IMR-90 (cell line): ENCODE measurements at regions not wholly inside any gene's neighbourhood (a gene's known extent, or its start where the extent isn't known, plus 50 kb on each side); places are given as distances from the start of the nearest gene placed in this dataset.

Experiments used
- ATAC-seq: fragments of 200-7000 bp; cut with Tn5 transposase; 2 replicates; pipeline ENCODE4 v1.9.1; 2020; ENCODE audit warnings: low read depth, mild to moderate bottlenecking, moderate library complexity
- BruUV-seq: library from RNA; stranded (reverse); fragments of 400-500 nt; replicated peaks from 2 replicates; lab custom pipeline; 2021; lab: Mats Ljungman, UMichigan
- CTCF ChIA-PET: fragments of 300-600 bp; formaldehyde crosslinking; extraction: SDS; loops from one replicate; lab custom pipeline; 2021; ENCODE audit warnings: antibody characterized with exemption; lab: Yijun Ruan, JAX
- POLR2A ChIA-PET: fragments of 300-600 bp; sonication (Branson Sonifier 250); formaldehyde crosslinking; loops from one replicate; lab custom pipeline; 2022; ENCODE audit warnings: antibody characterized with exemption; ENCODE audit not compliant: unreplicated experiment; lab: Charles Lee
- DNase-seq: peaks from one replicate; pipeline ENCODE4 v3.0.0; 2013
- H2AFZ ChIP-seq: replicated peaks from 2 replicates; pipeline ENCODE3; 2013; ENCODE audit warnings: low read length, mild to moderate bottlenecking; ENCODE audit not compliant: poor library complexity
- H2AK5ac ChIP-seq: 2 replicates; pipeline ENCODE4 v1.6.1; 2013; ENCODE audit warnings: low read depth, low read length, inconsistent platforms
- H2AK9ac ChIP-seq: replicated peaks from 2 replicates; pipeline ENCODE3; 2013; ENCODE audit warnings: mild to moderate bottlenecking, low read depth, low read length, moderate library complexity; ENCODE audit not compliant: poor library complexity
- H2BK120ac ChIP-seq: 2 replicates; pipeline ENCODE4 v1.6.1; 2013; ENCODE audit warnings: low read depth, low read length, inconsistent platforms
- H2BK15ac ChIP-seq: 3 replicates; pipeline ENCODE4 v1.6.1; 2013; ENCODE audit warnings: low read depth, low read length, inconsistent platforms
- H2BK20ac ChIP-seq: 2 replicates; pipeline ENCODE4 v1.6.1; 2013; ENCODE audit warnings: low read depth, mild to moderate bottlenecking, inconsistent platforms, low read length, moderate library complexity
- H2BK5ac ChIP-seq: 2 replicates; pipeline ENCODE4 v1.6.1; 2013; ENCODE audit warnings: mild to moderate bottlenecking, low read depth, low read length, inconsistent platforms; ENCODE audit not compliant: poor library complexity, severe bottlenecking
- H3K14ac ChIP-seq: replicated peaks from 2 replicates; pipeline ENCODE4 v1.6.1; 2013; ENCODE audit warnings: low read depth, low read length, inconsistent platforms
- H3K18ac ChIP-seq: 2 replicates; pipeline ENCODE4 v1.6.1; 2013; ENCODE audit warnings: low read depth, low read length, control low read depth
- H3K23ac ChIP-seq: 2 replicates; pipeline ENCODE4 v1.6.1; 2013; ENCODE audit warnings: low read depth, low read length, inconsistent platforms
- H3K27ac ChIP-seq: 2 replicates; pipeline ENCODE4 v1.5.1; 2013; ENCODE audit warnings: mild to moderate bottlenecking, control low read depth, low read length; ENCODE audit not compliant: insufficient read depth
- H3K27me3 ChIP-seq: 2 replicates; pipeline ENCODE4 v1.6.1; 2013; ENCODE audit warnings: low read length; ENCODE audit not compliant: control insufficient read depth, insufficient read depth
- H3K36me3 ChIP-seq: 2 replicates; pipeline ENCODE4 v1.6.1; 2013; ENCODE audit warnings: low read length, mixed read lengths; ENCODE audit not compliant: control insufficient read depth, insufficient read depth
- H3K4ac ChIP-seq: 2 replicates; pipeline ENCODE4 v1.6.1; 2013; ENCODE audit warnings: low read depth, low read length, inconsistent platforms
- H3K4me1 ChIP-seq: 2 replicates; pipeline ENCODE4 v1.6.1; 2013; ENCODE audit warnings: low read length, mixed read lengths; ENCODE audit not compliant: control insufficient read depth, insufficient read depth
- H3K4me2 ChIP-seq: 2 replicates; pipeline ENCODE4 v1.6.1; 2013; ENCODE audit warnings: low read depth, mild to moderate bottlenecking, control low read depth, low read length, moderate library complexity
- H3K4me3 ChIP-seq: 2 replicates; pipeline ENCODE4 v1.5.1; 2013; ENCODE audit warnings: low read depth, mild to moderate bottlenecking, control low read depth, low read length, moderate library complexity; ENCODE audit not compliant: insufficient read depth
- H3K56ac ChIP-seq: 2 replicates; pipeline ENCODE4 v1.6.1; 2013; ENCODE audit warnings: low read length, inconsistent platforms; ENCODE audit not compliant: insufficient read depth; ENCODE audit errors: extremely low read depth
- H3K79me1 ChIP-seq, 2 experiments: 2 replicates each; pipeline ENCODE4 v1.6.1; 2013; ENCODE audit warnings: low read length in 2 of 2, inconsistent platforms in 1 of 2, low read depth in 1 of 2
- H3K9ac ChIP-seq: 2 replicates; pipeline ENCODE4 v1.6.1; 2013; ENCODE audit warnings: low read depth, low read length, control low read depth
- H3K9me1 ChIP-seq: 2 replicates; pipeline ENCODE4 v1.6.1; 2013; ENCODE audit warnings: low read length, inconsistent platforms; ENCODE audit not compliant: insufficient read depth
- H3K9me3 ChIP-seq: 2 replicates; pipeline ENCODE4 v1.6.1; 2013; ENCODE audit warnings: low read length; ENCODE audit not compliant: control insufficient read depth, insufficient read depth
- H4K20me1 ChIP-seq: 2 replicates; pipeline ENCODE4 v1.6.1; 2013; ENCODE audit warnings: low read length, inconsistent platforms; ENCODE audit not compliant: insufficient read depth
- H4K5ac ChIP-seq: 2 replicates; pipeline ENCODE4 v1.6.1; 2013; ENCODE audit warnings: mild to moderate bottlenecking, low read depth, low read length, control low read depth
- H4K8ac ChIP-seq, 2 experiments: 2 replicates each; pipeline ENCODE4 v1.6.1; 2013; ENCODE audit warnings: low read depth in 2 of 2, low read length in 2 of 2, control low read depth in 1 of 2, inconsistent platforms in 1 of 2
- H4K91ac ChIP-seq: 2 replicates; pipeline ENCODE4 v1.6.1; 2013; ENCODE audit warnings: low read depth, low read length, inconsistent platforms; ENCODE audit not compliant: insufficient read depth
- BHLHE40 ChIP-seq: fragments of 150-350 bp; IDR thresholded peaks from 2 replicates; pipeline ENCODE4 v1.6.1; 2016; ENCODE audit warnings: mild to moderate bottlenecking, low read depth, low read length
- CHD1 ChIP-seq: IDR thresholded peaks from 2 replicates; pipeline ENCODE4 v1.6.1; 2012; ENCODE audit warnings: low read depth, low read length, improper control_type of control experiment
- FOS ChIP-seq: fragments of 150-350 bp; IDR thresholded peaks from 2 replicates; pipeline ENCODE4 v1.6.1; 2016; ENCODE audit warnings: low read depth, low read length
- MAFK ChIP-seq: IDR thresholded peaks from 2 replicates; pipeline ENCODE4 v1.6.1; 2012; ENCODE audit warnings: low read depth, low read length, improper control_type of control experiment
- MXI1 ChIP-seq: IDR thresholded peaks from 2 replicates; pipeline ENCODE4 v1.6.1; 2012; ENCODE audit warnings: low read depth, mild to moderate bottlenecking, low read length, moderate library complexity, borderline replicate concordance
- NFE2L2 ChIP-seq: fragments of 150-350 bp; IDR thresholded peaks from 2 replicates; pipeline ENCODE4 v1.6.1; 2016; ENCODE audit warnings: low read depth, mild to moderate bottlenecking, low read length
- POLR2A ChIP-seq: IDR thresholded peaks from 2 replicates; pipeline ENCODE4 v1.6.1; 2012; ENCODE audit warnings: mild to moderate bottlenecking, low read depth, low read length
- RAD21 ChIP-seq: IDR thresholded peaks from 2 replicates; pipeline ENCODE4 v1.6.1; 2012; ENCODE audit warnings: low read length, improper control_type of control experiment
- RCOR1 ChIP-seq: IDR thresholded peaks from 2 replicates; pipeline ENCODE4 v1.6.1; 2012; ENCODE audit warnings: mild to moderate bottlenecking, low read length, improper control_type of control experiment; ENCODE audit not compliant: insufficient replicate concordance
- RFX5 ChIP-seq: IDR thresholded peaks from 2 replicates; pipeline ENCODE4 v1.8.0; 2012; ENCODE audit warnings: low read depth, mild to moderate bottlenecking, low read length, moderate library complexity
- dilution Hi-C: fragments of 300-500 bp; cut with HindIII; formaldehyde crosslinking; loops from one replicate; pipeline ENCODE4 v1.14.3; 2018; ENCODE audit warnings: low sequenced_read_pairs; ENCODE audit not compliant: unreplicated experiment
- in situ Hi-C: fragments of 300-500 bp; cut with MboI; formaldehyde crosslinking; loops from 3 replicates; pipeline ENCODE4 v1.14.3; 2019; ENCODE audit warnings: low sequenced_read_pairs, inconsistent platforms, mixed read lengths
- intact Hi-C: fragments of 100-400 bp; cut with micrococcal nuclease; formaldehyde crosslinking; loops from 2 replicates; pipeline ENCODE4 v1.10.0; 2022
- TF ChIP-seq, protein P1 (sequence below): fragments of 150-350 bp; IDR thresholded peaks from 2 replicates; pipeline ENCODE4 v1.6.1; 2016; ENCODE audit warnings: low read depth, mild to moderate bottlenecking, low read length, moderate library complexity, borderline replicate concordance
- TF ChIP-seq, protein P2 (sequence below): conservative IDR thresholded peaks from 2 replicates; pipeline ENCODE4 v1.5.1; 2012; ENCODE audit warnings: mild to moderate bottlenecking, low read depth, low read length, improper control_type of control experiment

DNA sequence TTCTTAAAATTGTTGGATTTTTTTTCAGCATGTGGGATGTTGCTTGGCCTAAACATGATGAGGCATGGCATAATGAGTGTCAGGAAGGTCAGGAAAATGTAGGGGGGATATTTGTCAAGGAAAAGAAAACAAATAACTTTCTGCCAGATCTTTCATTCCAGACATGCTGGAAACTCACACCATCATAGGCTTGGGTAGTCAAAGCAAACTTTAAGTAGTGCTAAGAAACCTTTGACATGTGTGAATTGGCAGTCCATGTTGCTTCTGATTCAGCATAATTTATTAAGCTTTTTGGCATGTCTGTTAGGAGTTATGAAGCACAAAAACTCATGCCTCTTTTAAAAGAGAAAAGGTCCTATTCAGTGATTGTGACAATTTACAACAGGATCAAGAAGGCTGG lies 61.3 kb upstream of the MTAP start:
- H2BK15ac ChIP-seq, result no peak overlapping the region
- CTCF ChIA-PET, result no interaction called here
- intact Hi-C loops (no loop called here), in situ Hi-C loops (no loop called here), dilution Hi-C loops (no loop called here)
- H2BK120ac ChIP-seq, result no peak overlapping the region
- no peak overlapping the region for H2AK5ac ChIP-seq
- TF ChIP-seq FOS, result no peak
- TF ChIP-seq POLR2A, result no peak
- TF ChIP-seq MAFK, result no peak
- no peak for TF ChIP-seq RCOR1
- TF ChIP-seq BHLHE40, result no peak
- no peak for TF ChIP-seq MXI1
- TF ChIP-seq, protein P1, sequence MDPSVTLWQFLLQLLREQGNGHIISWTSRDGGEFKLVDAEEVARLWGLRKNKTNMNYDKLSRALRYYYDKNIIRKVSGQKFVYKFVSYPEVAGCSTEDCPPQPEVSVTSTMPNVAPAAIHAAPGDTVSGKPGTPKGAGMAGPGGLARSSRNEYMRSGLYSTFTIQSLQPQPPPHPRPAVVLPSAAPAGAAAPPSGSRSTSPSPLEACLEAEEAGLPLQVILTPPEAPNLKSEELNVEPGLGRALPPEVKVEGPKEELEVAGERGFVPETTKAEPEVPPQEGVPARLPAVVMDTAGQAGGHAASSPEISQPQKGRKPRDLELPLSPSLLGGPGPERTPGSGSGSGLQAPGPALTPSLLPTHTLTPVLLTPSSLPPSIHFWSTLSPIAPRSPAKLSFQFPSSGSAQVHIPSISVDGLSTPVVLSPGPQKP, result no peak
- TF ChIP-seq, protein P2, sequence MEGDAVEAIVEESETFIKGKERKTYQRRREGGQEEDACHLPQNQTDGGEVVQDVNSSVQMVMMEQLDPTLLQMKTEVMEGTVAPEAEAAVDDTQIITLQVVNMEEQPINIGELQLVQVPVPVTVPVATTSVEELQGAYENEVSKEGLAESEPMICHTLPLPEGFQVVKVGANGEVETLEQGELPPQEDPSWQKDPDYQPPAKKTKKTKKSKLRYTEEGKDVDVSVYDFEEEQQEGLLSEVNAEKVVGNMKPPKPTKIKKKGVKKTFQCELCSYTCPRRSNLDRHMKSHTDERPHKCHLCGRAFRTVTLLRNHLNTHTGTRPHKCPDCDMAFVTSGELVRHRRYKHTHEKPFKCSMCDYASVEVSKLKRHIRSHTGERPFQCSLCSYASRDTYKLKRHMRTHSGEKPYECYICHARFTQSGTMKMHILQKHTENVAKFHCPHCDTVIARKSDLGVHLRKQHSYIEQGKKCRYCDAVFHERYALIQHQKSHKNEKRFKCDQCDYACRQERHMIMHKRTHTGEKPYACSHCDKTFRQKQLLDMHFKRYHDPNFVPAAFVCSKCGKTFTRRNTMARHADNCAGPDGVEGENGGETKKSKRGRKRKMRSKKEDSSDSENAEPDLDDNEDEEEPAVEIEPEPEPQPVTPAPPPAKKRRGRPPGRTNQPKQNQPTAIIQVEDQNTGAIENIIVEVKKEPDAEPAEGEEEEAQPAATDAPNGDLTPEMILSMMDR, result no peak
- no peak for TF ChIP-seq CHD1
- no peak for TF ChIP-seq RAD21
- no peak for TF ChIP-seq RFX5
- TF ChIP-seq NFE2L2, result no peak
- H2AFZ ChIP-seq, result no peak overlapping the region
- DNase-seq (no peak), ATAC-seq (no peak)
- no peak overlapping the region for H3K56ac ChIP-seq
- H3K4ac ChIP-seq, result no peak overlapping the region
- no peak overlapping the region for H3K4me2 ChIP-seq
- H3K79me1 ChIP-seq, result no peaks in the 10 kb centered on the region
- no peak overlapping the region for H4K91ac ChIP-seq
- no peak overlapping the region for H2BK20ac ChIP-seq
- no peaks in the 10 kb centered on the region for H3K4me1 ChIP-seq
- H3K9ac ChIP-seq, result no peak overlapping the region
- H3K4me3 ChIP-seq, result no peak overlapping the region
- H3K14ac ChIP-seq, result no peak overlapping the region
- POLR2A ChIA-PET, result no interaction called here
- H2BK5ac ChIP-seq, result no peak overlapping the region
- no peak overlapping the region for H2AK9ac ChIP-seq
- BruUV-seq, result no TSS peak
- no peaks in the 10 kb centered on the region for H3K36me3 ChIP-seq
- H3K27me3 ChIP-seq, result no peaks in the 10 kb centered on the region
- no peak overlapping the region for H3K27ac ChIP-seq
- no peak overlapping the region for H4K5ac ChIP-seq
- H3K18ac ChIP-seq, result no peak overlapping the region
- no peaks in the 10 kb centered on the region for H3K9me1 ChIP-seq
- H3K9me3 ChIP-seq, result no peaks in the 10 kb centered on the region
- H3K23ac ChIP-seq, result no peak overlapping the region
- no peaks in the 10 kb centered on the region for H4K20me1 ChIP-seq
- H4K8ac ChIP-seq, result no peak overlapping the region
